ENCODE measurements at regions not wholly inside any gene's neighbourhood (a gene's known extent, or its start where the extent isn't known, plus 50 kb on each side); places are given as distances from the start of the nearest gene placed in this dataset.

- no peak overlapping the region for H3K4me2 ChIP-seq (ENCODE audit: insufficient read depth, low read length)
- H2AFZ ChIP-seq (ENCODE audit: low read length) = no peak overlapping the region
- no peaks in the 10 kb centered on the region for H3K9me3 ChIP-seq (ENCODE audit: low read depth, low read length)
- no peaks in the 10 kb centered on the region for H3K27me3 ChIP-seq (ENCODE audit: insufficient read depth, low read length)
- no peaks in the 10 kb centered on the region for H3K36me3 ChIP-seq (ENCODE audit: insufficient read depth, low read length)
- H3K4me3 ChIP-seq (ENCODE audit: insufficient read depth, low read length) = no peak overlapping the region
- TF ChIP-seq CTCF (IDR thresholded peaks at IDR 0.05; ENCODE audit: extremely low read depth, low read depth, low read length) = no peak
- no peak for DNase-seq (ENCODE audit: insufficient read length, low spot score, missing footprints)
- no peaks in the 10 kb centered on the region for H4K20me1 ChIP-seq (ENCODE audit: insufficient read depth, low read length)
- H3K4me1 ChIP-seq (ENCODE audit: insufficient read depth, low read length) = no peaks in the 10 kb centered on the region
- no peaks in the 10 kb centered on the region for H3K79me2 ChIP-seq (ENCODE audit: insufficient read depth, low read length)
- no peak overlapping the region for H3K27ac ChIP-seq (ENCODE audit: low read depth, low read length)
Observed at GRCh38 chr16:51382940-51383339, 231.9 kb upstream of the SALL1 start.

- Histone ChIP-seq H3K9me3 (ENCODE audit: low read depth, low read length) (no peaks in the 10 kb centered on the region), H3K4me1 (ENCODE audit: insufficient read depth, low read length) (no peaks in the 10 kb centered on the region), H3K27me3 (ENCODE audit: insufficient read depth, low read length) (no peaks in the 10 kb centered on the region), H3K4me3 (ENCODE audit: insufficient read depth, low read length) (no peak overlapping the region), H2AFZ (ENCODE audit: low read length) (no peak overlapping the region), H4K20me1 (ENCODE audit: insufficient read depth, low read length) (no peaks in the 10 kb centered on the region), H3K27ac (ENCODE audit: low read depth, low read length) (no peak overlapping the region), H3K36me3 (ENCODE audit: insufficient read depth, low read length) (no peaks in the 10 kb centered on the region), H3K4me2 (ENCODE audit: insufficient read depth, low read length) (no peak overlapping the region), H3K79me2 (ENCODE audit: insufficient read depth, low read length) (no peaks in the 10 kb centered on the region)
- TF ChIP-seq CTCF (IDR thresholded peaks at IDR 0.05; ENCODE audit: extremely low read depth, low read depth, low read length) = no peak
- DNase-seq (ENCODE audit: insufficient read length, low spot score, missing footprints) = no peak
Observed at GRCh38 chr16:51382211-51382610, 231.1 kb upstream of the SALL1 start.

- H3K9me3 ChIP-seq (ENCODE audit: low read depth, low read length) = no peaks in the 10 kb centered on the region
- no peaks in the 10 kb centered on the region for H3K36me3 ChIP-seq (ENCODE audit: insufficient read depth, low read length)
- no peaks in the 10 kb centered on the region for H3K27me3 ChIP-seq (ENCODE audit: insufficient read depth, low read length)
- no peak overlapping the region for H3K4me2 ChIP-seq (ENCODE audit: insufficient read depth, low read length)
- DNase-seq (ENCODE audit: insufficient read length, low spot score, missing footprints) = no peak
- H2AFZ ChIP-seq (ENCODE audit: low read length) = no peak overlapping the region
- H4K20me1 ChIP-seq (ENCODE audit: insufficient read depth, low read length) = no peaks in the 10 kb centered on the region
- no peak overlapping the region for H3K27ac ChIP-seq (ENCODE audit: low read depth, low read length)
- no peak for TF ChIP-seq CTCF (IDR thresholded peaks at IDR 0.05; ENCODE audit: extremely low read depth, low read depth, low read length)
- H3K4me3 ChIP-seq (ENCODE audit: insufficient read depth, low read length) = no peak overlapping the region
- H3K4me1 ChIP-seq (ENCODE audit: insufficient read depth, low read length) = no peaks in the 10 kb centered on the region
- H3K79me2 ChIP-seq (ENCODE audit: insufficient read depth, low read length) = no peaks in the 10 kb centered on the region
Observed at GRCh38 chr16:51376080-51376479, 225.0 kb upstream of the SALL1 start.

- no peaks in the 10 kb centered on the region for H3K79me2 ChIP-seq (ENCODE audit: insufficient read depth, low read length)
- no peak for TF ChIP-seq CTCF (IDR thresholded peaks at IDR 0.05; ENCODE audit: extremely low read depth, low read depth, low read length)
- no peak for DNase-seq (ENCODE audit: insufficient read length, low spot score, missing footprints)
- no peaks in the 10 kb centered on the region for H4K20me1 ChIP-seq (ENCODE audit: insufficient read depth, low read length)
- no peaks in the 10 kb centered on the region for H3K27me3 ChIP-seq (ENCODE audit: insufficient read depth, low read length)
- no peak overlapping the region for H3K4me3 ChIP-seq (ENCODE audit: insufficient read depth, low read length)
- no peak overlapping the region for H3K4me2 ChIP-seq (ENCODE audit: insufficient read depth, low read length)
- no peak overlapping the region for H3K27ac ChIP-seq (ENCODE audit: low read depth, low read length)
- H2AFZ ChIP-seq (ENCODE audit: low read length) = no peak overlapping the region
- H3K36me3 ChIP-seq (ENCODE audit: insufficient read depth, low read length) = no peaks in the 10 kb centered on the region
- no peaks in the 10 kb centered on the region for H3K9me3 ChIP-seq (ENCODE audit: low read depth, low read length)
- H3K4me1 ChIP-seq (ENCODE audit: insufficient read depth, low read length) = no peaks in the 10 kb centered on the region
Observed at GRCh38 chr16:51374790-51375189, 223.7 kb upstream of the SALL1 start.
